ENCODE measurements at regions not wholly inside any gene's neighbourhood (a gene's known extent, or its start where the extent isn't known, plus 50 kb on each side); places are given as distances from the start of the nearest gene placed in this dataset.
"Not testable (repeated sequence)": the region's sequence is repeated elsewhere in the genome, so short reads cannot be mapped to it uniquely, and the experiment has no call there.

DNA sequence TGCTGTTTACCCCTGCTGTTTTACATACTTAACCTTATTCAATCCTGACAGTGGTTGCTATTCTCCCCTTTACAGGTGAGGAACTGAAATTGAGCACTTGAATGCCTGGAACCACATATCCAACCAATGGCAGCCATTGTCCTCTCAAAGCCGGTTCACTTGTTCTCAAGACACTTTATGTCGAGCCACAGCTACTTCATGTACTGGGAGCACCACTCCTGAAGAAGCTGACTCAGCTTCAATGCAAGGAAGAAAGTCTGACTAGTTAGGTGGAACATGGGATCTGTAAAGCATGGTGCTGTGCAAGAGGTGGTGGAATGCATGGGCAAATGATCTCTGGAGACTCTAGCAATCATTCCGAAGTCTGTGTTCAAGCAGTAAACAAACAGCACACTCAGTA lies 113.9 kb upstream of the CPM start:
- no peak overlapping the region for H2BK12ac ChIP-seq (ENCODE audit: low read length in 2 of 2)
- no peak overlapping the region for H2BK120ac ChIP-seq (ENCODE audit: low read depth, low read length)
- no peak overlapping the region for H3K4me2 ChIP-seq (ENCODE audit: low read length, poor library complexity, severe bottlenecking)
- H3K23ac ChIP-seq (ENCODE audit: low read length in 2 of 2) = no peak overlapping the region
- no peak overlapping the region for H3K9ac ChIP-seq (ENCODE audit: low read length)
- no peak overlapping the region for H3K27ac ChIP-seq (ENCODE audit: low read length, poor library complexity, severe bottlenecking)
- H3K4me1 ChIP-seq (ENCODE audit: control insufficient read depth, insufficient read depth, low read depth, low read length) = peaks cover 6% of the 10 kb centered on the region
- H2AFZ ChIP-seq (ENCODE audit: low read depth, low read length) = no peak overlapping the region
- H3K79me1 ChIP-seq (replicated peaks; ENCODE audit: low read length, poor library complexity, severe bottlenecking) = no peaks in the 10 kb centered on the region
- no peak for DNase-seq
- no peak overlapping the region for H2BK5ac ChIP-seq (ENCODE audit: low read depth, low read length, poor library complexity, severe bottlenecking)
- H2AK5ac ChIP-seq (ENCODE audit: low read length, severe bottlenecking) = no peak overlapping the region
- H2BK15ac ChIP-seq (ENCODE audit: low read depth, poor library complexity, severe bottlenecking) = no peak overlapping the region
- no peak overlapping the region for H3K18ac ChIP-seq (ENCODE audit: low read depth in 1 of 2, low read length in 2 of 2)
- H3K14ac ChIP-seq (ENCODE audit: low read length in 2 of 2) = no peak overlapping the region
- H3K9me3 ChIP-seq (ENCODE audit: control insufficient read depth, low read length) = no peaks in the 10 kb centered on the region
- H3K27me3 ChIP-seq (ENCODE audit: control insufficient read depth in 1 of 2, insufficient read depth in 1 of 2, low read length in 2 of 2) = no peaks in the 10 kb centered on the region
- H3K36me3 ChIP-seq (ENCODE audit: control insufficient read depth in 1 of 2, insufficient read depth in 2 of 2, low read depth in 1 of 2, low read length in 2 of 2) = no peaks in the 10 kb centered on the region
- no peak overlapping the region for H4K91ac ChIP-seq (ENCODE audit: low read length)
- no peak overlapping the region for H3K4me3 ChIP-seq (ENCODE audit: insufficient read depth in 1 of 2, low read depth in 1 of 2, low read length in 2 of 2)
- H4K8ac ChIP-seq (ENCODE audit: low read length) = no peak overlapping the region
- WGBS = 93% methylated on average over 3 of the region's 3 CpGs
- no peak overlapping the region for H3K4ac ChIP-seq (ENCODE audit: low read depth in 1 of 2, low read length in 2 of 2)

DNA sequence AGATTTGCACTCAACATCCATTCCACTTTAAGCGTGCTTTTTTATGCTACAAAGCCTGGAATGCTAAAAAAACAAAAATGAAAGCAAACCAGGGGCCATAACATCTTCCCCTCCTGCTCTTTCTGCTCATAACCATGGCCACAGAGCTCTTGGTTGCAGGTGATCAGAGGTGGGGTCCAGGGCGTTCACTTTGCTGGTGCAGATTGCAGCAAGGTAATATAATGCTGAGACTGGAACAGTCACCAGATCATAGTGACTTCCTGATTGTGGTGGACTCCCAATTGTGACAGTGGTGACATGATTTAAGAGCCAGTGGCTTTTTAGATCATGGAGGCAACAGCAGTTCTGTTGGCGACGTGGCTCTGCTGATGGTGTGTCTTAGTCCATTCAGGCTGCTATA lies 115.0 kb upstream of the CPM start:
- no peak overlapping the region for H2AFZ ChIP-seq (ENCODE audit: low read depth, low read length)
- no peak overlapping the region for H2BK12ac ChIP-seq (ENCODE audit: low read length in 2 of 2)
- no peak overlapping the region for H3K27ac ChIP-seq (ENCODE audit: low read length, poor library complexity, severe bottlenecking)
- H3K36me3 ChIP-seq (ENCODE audit: control insufficient read depth in 1 of 2, insufficient read depth in 2 of 2, low read depth in 1 of 2, low read length in 2 of 2) = no peaks in the 10 kb centered on the region
- no peak for DNase-seq
- no peak overlapping the region for H3K18ac ChIP-seq (ENCODE audit: low read depth in 1 of 2, low read length in 2 of 2)
- no peak overlapping the region for H2AK5ac ChIP-seq (ENCODE audit: low read length, severe bottlenecking)
- no peak overlapping the region for H2BK120ac ChIP-seq (ENCODE audit: low read depth, low read length)
- H3K9ac ChIP-seq (ENCODE audit: low read length) = no peak overlapping the region
- no peak overlapping the region for H2BK15ac ChIP-seq (ENCODE audit: low read depth, poor library complexity, severe bottlenecking)
- no peak overlapping the region for H4K8ac ChIP-seq (ENCODE audit: low read length)
- 97% methylated on average over 4 of the region's 4 CpGs for WGBS
- H3K14ac ChIP-seq (ENCODE audit: low read length in 2 of 2) = no peak overlapping the region
- H3K4me3 ChIP-seq (ENCODE audit: insufficient read depth in 1 of 2, low read depth in 1 of 2, low read length in 2 of 2) = no peak overlapping the region
- H2BK5ac ChIP-seq (ENCODE audit: low read depth, low read length, poor library complexity, severe bottlenecking) = no peak overlapping the region
- H3K4me2 ChIP-seq (ENCODE audit: low read length, poor library complexity, severe bottlenecking) = no peak overlapping the region
- no peaks in the 10 kb centered on the region for H3K79me1 ChIP-seq (replicated peaks; ENCODE audit: low read length, poor library complexity, severe bottlenecking)
- no peak overlapping the region for H4K91ac ChIP-seq (ENCODE audit: low read length)
- no peak overlapping the region for H3K23ac ChIP-seq (ENCODE audit: low read length in 2 of 2)
- H3K4ac ChIP-seq (ENCODE audit: low read depth in 1 of 2, low read length in 2 of 2) = no peak overlapping the region
- no peaks in the 10 kb centered on the region for H3K27me3 ChIP-seq (ENCODE audit: control insufficient read depth in 1 of 2, insufficient read depth in 1 of 2, low read length in 2 of 2)
- peaks cover 3% of the 10 kb centered on the region for H3K4me1 ChIP-seq (ENCODE audit: control insufficient read depth, insufficient read depth, low read depth, low read length)
- no peaks in the 10 kb centered on the region for H3K9me3 ChIP-seq (ENCODE audit: control insufficient read depth, low read length)

GRCh38 chr12:69049855-69050254 lies 116.9 kb upstream of the CPM start:
- H2BK12ac ChIP-seq (ENCODE audit: low read length in 2 of 2); DNase-seq; H3K9ac ChIP-seq (ENCODE audit: low read length); H2BK15ac ChIP-seq (ENCODE audit: low read depth, poor library complexity, severe bottlenecking); H2BK5ac ChIP-seq (ENCODE audit: low read depth, low read length, poor library complexity, severe bottlenecking); H3K36me3 ChIP-seq (ENCODE audit: control insufficient read depth in 1 of 2, insufficient read depth in 2 of 2, low read depth in 1 of 2, low read length in 2 of 2); H3K79me1 ChIP-seq (replicated peaks; ENCODE audit: low read length, poor library complexity, severe bottlenecking); H3K4me3 ChIP-seq (ENCODE audit: insufficient read depth in 1 of 2, low read depth in 1 of 2, low read length in 2 of 2); H3K4me1 ChIP-seq (ENCODE audit: control insufficient read depth, insufficient read depth, low read depth, low read length); H3K14ac ChIP-seq (ENCODE audit: low read length in 2 of 2); H2BK120ac ChIP-seq (ENCODE audit: low read depth, low read length); H3K18ac ChIP-seq (ENCODE audit: low read depth in 1 of 2, low read length in 2 of 2); H3K4ac ChIP-seq (ENCODE audit: low read depth in 1 of 2, low read length in 2 of 2); H3K9me3 ChIP-seq (ENCODE audit: control insufficient read depth, low read length); H2AK5ac ChIP-seq (ENCODE audit: low read length, severe bottlenecking); H4K8ac ChIP-seq (ENCODE audit: low read length); H3K27ac ChIP-seq (ENCODE audit: low read length, poor library complexity, severe bottlenecking); H2AFZ ChIP-seq (ENCODE audit: low read depth, low read length); H3K23ac ChIP-seq (ENCODE audit: low read length in 2 of 2); H4K91ac ChIP-seq (ENCODE audit: low read length); H3K4me2 ChIP-seq (ENCODE audit: low read length, poor library complexity, severe bottlenecking); H3K27me3 ChIP-seq (ENCODE audit: control insufficient read depth in 1 of 2, insufficient read depth in 1 of 2, low read length in 2 of 2): not testable (repeated sequence)
- WGBS = 100% methylated on average over 2 of the region's 2 CpGs

DNA sequence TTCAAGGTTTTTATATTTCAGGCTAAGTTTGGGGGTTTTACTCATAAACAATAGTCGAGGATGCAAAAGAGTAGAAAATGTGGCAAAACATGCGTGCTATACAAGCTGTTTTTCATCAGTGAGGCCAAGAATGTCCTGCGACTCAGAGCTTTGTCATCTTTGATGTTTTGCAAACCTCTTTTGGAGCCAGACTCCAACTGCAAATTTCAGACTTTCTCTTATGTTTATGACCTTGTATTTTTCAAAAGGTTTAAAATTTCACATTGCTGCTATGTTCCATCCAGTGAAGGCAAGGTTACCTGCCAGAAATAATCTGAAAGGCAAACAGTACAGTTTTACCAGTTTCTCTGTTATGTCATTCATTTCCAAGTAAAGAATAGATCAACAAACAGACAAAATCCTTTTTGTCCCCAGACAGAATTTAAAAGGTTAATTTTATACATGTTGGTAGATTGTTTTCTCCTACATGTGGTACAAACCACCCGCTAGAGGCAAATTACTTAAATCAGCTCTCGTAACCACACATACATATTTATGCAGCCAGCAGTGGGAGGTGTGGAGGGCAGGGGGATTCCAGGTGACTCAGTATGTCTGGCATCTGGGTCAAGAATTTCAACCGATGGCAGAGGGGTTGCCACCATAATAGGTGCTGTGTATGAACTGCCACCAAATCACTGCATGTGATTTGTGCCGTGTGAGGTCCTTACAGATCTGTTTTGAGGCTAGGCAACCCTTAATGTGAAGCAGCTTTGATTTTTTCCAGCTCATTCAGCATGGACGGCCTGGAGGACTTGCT lies 119.8 kb upstream of the CPM start:
- H3K4me2 ChIP-seq (ENCODE audit: low read length, poor library complexity, severe bottlenecking) = peak overlapping the region; percentile 68
- no peaks in the 10 kb centered on the region for H3K27me3 ChIP-seq (ENCODE audit: control insufficient read depth in 1 of 2, insufficient read depth in 1 of 2, low read length in 2 of 2)
- H2AK5ac ChIP-seq (ENCODE audit: low read length, severe bottlenecking) = no peak overlapping the region
- H3K4me3 ChIP-seq (ENCODE audit: insufficient read depth in 1 of 2, low read depth in 1 of 2, low read length in 2 of 2) = peak overlapping the region in 1 of 2 experiments; percentile 53
- H3K4me1 ChIP-seq (ENCODE audit: control insufficient read depth, insufficient read depth, low read depth, low read length) = peaks cover 2% of the 10 kb centered on the region
- H3K9ac ChIP-seq (ENCODE audit: low read length) = peak overlapping the region; percentile 88
- H2BK120ac ChIP-seq (ENCODE audit: low read depth, low read length) = no peak overlapping the region
- H3K4ac ChIP-seq (ENCODE audit: low read depth in 1 of 2, low read length in 2 of 2) = no peak overlapping the region
- peak overlapping the region; percentile 78 for H3K27ac ChIP-seq (ENCODE audit: low read length, poor library complexity, severe bottlenecking)
- no peak overlapping the region for H2BK15ac ChIP-seq (ENCODE audit: low read depth, poor library complexity, severe bottlenecking)
- no peaks in the 10 kb centered on the region for H3K36me3 ChIP-seq (ENCODE audit: control insufficient read depth in 1 of 2, insufficient read depth in 2 of 2, low read depth in 1 of 2, low read length in 2 of 2)
- 14% methylated on average over 6 of the region's 8 CpGs for WGBS
- no peak overlapping the region for H4K91ac ChIP-seq (ENCODE audit: low read length)
- H3K23ac ChIP-seq (ENCODE audit: low read length in 2 of 2) = no peak overlapping the region
- H3K18ac ChIP-seq (ENCODE audit: low read depth in 1 of 2, low read length in 2 of 2) = peak overlapping the region in 1 of 2 experiments; percentile 48
- no peak overlapping the region for H2BK5ac ChIP-seq (ENCODE audit: low read depth, low read length, poor library complexity, severe bottlenecking)
- no peak overlapping the region for H2BK12ac ChIP-seq (ENCODE audit: low read length in 2 of 2)
- no peaks in the 10 kb centered on the region for H3K9me3 ChIP-seq (ENCODE audit: control insufficient read depth, low read length)
- no peak overlapping the region for H2AFZ ChIP-seq (ENCODE audit: low read depth, low read length)
- peak; percentile 72 for DNase-seq
- H3K79me1 ChIP-seq (replicated peaks; ENCODE audit: low read length, poor library complexity, severe bottlenecking) = no peaks in the 10 kb centered on the region
- H4K8ac ChIP-seq (ENCODE audit: low read length) = peak overlapping the region; percentile 64
- H3K14ac ChIP-seq (ENCODE audit: low read length in 2 of 2) = no peak overlapping the region

Data from mesenchymal stem cell (in vitro differentiated cells and primary cell).